ENCODE measurements at regions not wholly inside any gene's neighbourhood (a gene's known extent, or its start where the extent isn't known, plus 50 kb on each side); places are given as distances from the start of the nearest gene placed in this dataset.

- no peak for DNase-seq (ENCODE audit: low read depth)
- no peak for TF ChIP-seq CTCF (conservative IDR thresholded peaks at IDR 0.05; ENCODE audit: low read depth, low read length)
- H3K4me3 ChIP-seq (ENCODE audit: low read depth, low read length): no peak overlapping the region
Measured at GRCh38 chr13:90246005-90246404, 1101.5 kb upstream of the MIR17HG start.

DNA sequence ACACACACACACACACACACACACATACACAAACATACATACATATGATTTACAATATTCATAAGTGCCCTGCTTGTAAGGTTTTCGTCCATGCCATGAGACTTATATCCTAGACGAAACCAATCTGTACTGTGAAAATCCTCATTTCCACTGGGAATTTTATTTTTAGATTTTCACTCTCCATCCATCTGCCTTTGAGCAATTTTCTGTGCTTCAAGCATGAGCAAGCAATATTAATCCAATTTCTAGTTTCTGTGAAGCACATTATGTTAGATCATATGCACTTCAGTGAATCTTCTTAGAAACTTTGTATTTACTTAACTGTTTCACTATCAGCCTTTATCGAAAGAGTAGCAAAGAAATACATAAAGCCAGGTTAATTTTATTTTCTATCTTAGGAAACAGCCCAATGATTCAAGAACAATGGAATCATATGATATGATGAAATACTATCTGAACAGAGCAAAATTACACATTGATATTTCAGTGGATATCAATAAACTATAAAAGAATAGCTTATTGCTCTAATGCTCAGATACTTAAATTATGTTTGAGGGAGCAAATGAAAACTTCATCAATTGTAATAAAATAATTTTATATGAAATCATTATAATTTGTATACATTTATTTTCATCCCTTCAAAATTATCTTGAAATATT, 1100.7 kb upstream of the MIR17HG start:
- no peak for TF ChIP-seq CTCF (conservative IDR thresholded peaks at IDR 0.05; ENCODE audit: low read depth, low read length)
- DNase-seq (ENCODE audit: low read depth): no peak
- no peak overlapping the region for H3K4me3 ChIP-seq (ENCODE audit: low read depth, low read length)

GRCh38 chr13:90253806-90254205, 1093.7 kb upstream of the MIR17HG start:
- H3K4me3 ChIP-seq (ENCODE audit: low read depth, low read length): no peak overlapping the region
- no peak for DNase-seq (ENCODE audit: low read depth)
- no peak for TF ChIP-seq CTCF (conservative IDR thresholded peaks at IDR 0.05; ENCODE audit: low read depth, low read length)

- no peak for TF ChIP-seq CTCF (conservative IDR thresholded peaks at IDR 0.05; ENCODE audit: low read depth, low read length)
- no peak for DNase-seq (ENCODE audit: low read depth)
- H3K4me3 ChIP-seq (ENCODE audit: low read depth, low read length): no peak overlapping the region
Measured at GRCh38 chr13:90254437-90254836, 1093.0 kb upstream of the MIR17HG start.

GRCh38 chr13:90256746-90257145, 1090.7 kb upstream of the MIR17HG start:
- no peak overlapping the region for H3K4me3 ChIP-seq (ENCODE audit: low read depth, low read length)
- no peak for DNase-seq (ENCODE audit: low read depth)
- TF ChIP-seq CTCF (conservative IDR thresholded peaks at IDR 0.05; ENCODE audit: low read depth, low read length): no peak

DNA sequence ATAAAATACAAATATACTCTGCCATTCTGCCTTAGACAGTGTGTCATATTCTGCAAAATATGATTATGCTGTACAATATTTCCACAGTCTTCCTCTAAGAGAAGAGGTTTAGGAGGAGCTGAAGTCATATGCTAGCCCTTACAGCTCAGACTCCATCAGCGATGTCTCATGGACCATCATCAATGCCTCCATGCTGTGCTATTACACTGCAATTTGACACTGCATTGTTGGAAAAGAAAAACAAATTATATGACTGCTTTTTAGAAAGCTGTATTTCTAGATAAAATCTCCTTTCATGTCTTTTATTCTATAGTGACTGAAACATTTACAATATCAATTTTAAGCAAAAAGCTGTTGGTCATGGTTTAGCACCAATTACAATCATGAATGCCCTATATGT, 1089.4 kb upstream of the MIR17HG start:
- no peak for DNase-seq (ENCODE audit: low read depth)
- TF ChIP-seq CTCF (conservative IDR thresholded peaks at IDR 0.05; ENCODE audit: low read depth, low read length): no peak
- H3K4me3 ChIP-seq (ENCODE audit: low read depth, low read length): no peak overlapping the region

- TF ChIP-seq CTCF (conservative IDR thresholded peaks at IDR 0.05; ENCODE audit: low read depth, low read length): no peak
- H3K4me3 ChIP-seq (ENCODE audit: low read depth, low read length): no peak overlapping the region
- DNase-seq (ENCODE audit: low read depth): no peak
Measured at GRCh38 chr13:90261343-90261742, 1086.1 kb upstream of the MIR17HG start.

All from epithelial cell of proximal tubule (primary cell).